ENCODE measurements at regions not wholly inside any gene's neighbourhood (a gene's known extent, or its start where the extent isn't known, plus 50 kb on each side); places are given as distances from the start of the nearest gene placed in this dataset.

DNA sequence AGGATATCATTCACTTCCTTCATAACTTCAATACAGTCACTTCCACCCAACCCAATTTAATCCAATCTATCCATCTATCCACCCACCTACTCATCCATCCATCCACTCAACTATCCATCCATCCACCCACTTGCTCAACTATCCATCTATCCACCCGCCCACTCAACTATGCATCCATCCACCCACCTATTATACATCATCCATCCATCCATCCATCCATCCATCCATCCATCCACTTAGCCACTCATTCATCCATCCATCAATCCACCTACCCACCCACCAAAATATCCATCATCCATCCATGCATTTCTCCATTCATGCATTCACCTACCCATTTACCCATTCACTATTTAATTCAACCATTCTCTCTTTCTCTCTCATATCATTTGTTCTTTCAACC is 179.5 kb downstream of the HAPSTR1 start:
- TF ChIP-seq TAF1 (IDR thresholded peaks at IDR 0.05; ENCODE audit: borderline replicate concordance, low read depth, low read length) (no peak), POLR2A (IDR thresholded peaks at IDR 0.05; ENCODE audit: low read depth, low read length) (no peak)

Data from GM12892 (cell line).